Trophoblast cell (in vitro differentiated cells and primary cell): ENCODE measurements at regions not wholly inside any gene's neighbourhood (a gene's known extent, or its start where the extent isn't known, plus 50 kb on each side); places are given as distances from the start of the nearest gene placed in this dataset.

Experiments used
- DNase-seq, 2 donors: peaks; one replicate each; pipeline ENCODE4 v3.0.0-alpha.2; 2016
- H2AFZ ChIP-seq: 2 replicates; pipeline ENCODE4 v1.6.1; 2013; ENCODE audit warnings: low read length, moderate library complexity, mild to moderate bottlenecking; ENCODE audit not compliant: insufficient read depth, poor library complexity
- H2AK5ac ChIP-seq: 2 replicates; pipeline ENCODE4 v1.6.1; 2013; ENCODE audit warnings: mild to moderate bottlenecking, low read length
- H2BK120ac ChIP-seq: 2 replicates; pipeline ENCODE4 v1.6.1; 2013; ENCODE audit warnings: low read length, mild to moderate bottlenecking, moderate library complexity; ENCODE audit not compliant: insufficient read depth, poor library complexity
- H2BK12ac ChIP-seq: 2 replicates; pipeline ENCODE4 v1.6.1; 2013; ENCODE audit warnings: mild to moderate bottlenecking, low read length, moderate library complexity
- H2BK5ac ChIP-seq: 2 replicates; pipeline ENCODE4 v1.6.1; 2013; ENCODE audit warnings: low read length, low read depth, moderate library complexity, mild to moderate bottlenecking; ENCODE audit not compliant: poor library complexity
- H3K14ac ChIP-seq: 2 replicates; pipeline ENCODE4 v1.6.1; 2013; ENCODE audit warnings: mild to moderate bottlenecking, low read length
- H3K18ac ChIP-seq: 2 replicates; pipeline ENCODE4 v1.6.1; 2013; ENCODE audit warnings: mild to moderate bottlenecking, low read length
- H3K23ac ChIP-seq: 2 replicates; pipeline ENCODE4 v1.6.1; 2013; ENCODE audit warnings: low read length
- H3K27ac ChIP-seq: 2 replicates; pipeline ENCODE4 v1.5.1; 2013; ENCODE audit warnings: low read depth, mild to moderate bottlenecking, inconsistent platforms, low read length, moderate library complexity
- H3K27me3 ChIP-seq: 2 replicates; pipeline ENCODE4 v1.6.1; 2013; ENCODE audit warnings: inconsistent platforms, mild to moderate bottlenecking, low read length, moderate library complexity; ENCODE audit not compliant: insufficient read depth
- H3K36me3 ChIP-seq, 2 experiments: 1 replicate in 1 of 2; 2 replicates in 1 of 2; pipeline ENCODE4 v1.6.1; 2013; ENCODE audit warnings: low read length in 2 of 2, mild to moderate bottlenecking in 2 of 2, moderate library complexity in 1 of 2; ENCODE audit not compliant: insufficient read depth in 2 of 2, control insufficient read depth in 1 of 2
- H3K4ac ChIP-seq: 2 replicates; pipeline ENCODE4 v1.6.1; 2013; ENCODE audit warnings: low read depth, mild to moderate bottlenecking, low read length, moderate library complexity
- H3K4me1 ChIP-seq, 2 experiments: 1 replicate in 1 of 2; 2 replicates in 1 of 2; pipeline ENCODE4 v1.6.1; 2013; ENCODE audit warnings: low read length in 2 of 2, mild to moderate bottlenecking in 2 of 2, moderate library complexity in 1 of 2; ENCODE audit not compliant: insufficient read depth in 2 of 2, control insufficient read depth in 1 of 2
- H3K4me2 ChIP-seq: 2 replicates; pipeline ENCODE4 v1.6.1; 2013; ENCODE audit warnings: inconsistent platforms, mild to moderate bottlenecking, low read length, moderate library complexity
- H3K4me3 ChIP-seq: 2 replicates; pipeline ENCODE4 v1.5.1; 2013; ENCODE audit warnings: mild to moderate bottlenecking, low read depth, low read length, inconsistent platforms
- H3K79me1 ChIP-seq: one replicate; pipeline ENCODE4 v1.6.1; 2013; ENCODE audit warnings: low read length
- H3K79me2 ChIP-seq: 2 replicates; pipeline ENCODE4 v1.6.1; 2013; ENCODE audit warnings: low read length, mild to moderate bottlenecking; ENCODE audit not compliant: control insufficient read depth, insufficient read depth, poor library complexity
- H3K9ac ChIP-seq: 2 replicates; pipeline ENCODE4 v1.6.1; 2013; ENCODE audit warnings: mild to moderate bottlenecking, low read length
- H3K9me3 ChIP-seq: 2 replicates; pipeline ENCODE4 v1.6.1; 2013; ENCODE audit warnings: low read depth, mild to moderate bottlenecking, control low read depth, inconsistent platforms, low read length; ENCODE audit not compliant: insufficient read depth
- H4K12ac ChIP-seq: 2 replicates; pipeline ENCODE4 v1.6.1; 2013; ENCODE audit warnings: low read depth, mild to moderate bottlenecking, low read length, moderate library complexity
- H4K8ac ChIP-seq: 2 replicates; pipeline ENCODE4 v1.6.1; 2013; ENCODE audit warnings: low read depth, mild to moderate bottlenecking, low read length, moderate library complexity
- H4K91ac ChIP-seq: one replicate; pipeline ENCODE4 v1.6.1; 2013; ENCODE audit warnings: low read depth, mild to moderate bottlenecking, low read length, moderate library complexity
- WGBS: extraction: QIAGEN DNeasy Blood & Tissue Kit; methylation state at CpG from one replicate; pipeline ENCODE4 v1.1.7; 2013; ENCODE audit warnings: missing lambda C conversion rate; ENCODE audit not compliant: insufficient read length, insufficient coverage; ENCODE audit errors: extremely low coverage; 5-methylcytosine and 5-hydroxymethylcytosine counted together

DNA sequence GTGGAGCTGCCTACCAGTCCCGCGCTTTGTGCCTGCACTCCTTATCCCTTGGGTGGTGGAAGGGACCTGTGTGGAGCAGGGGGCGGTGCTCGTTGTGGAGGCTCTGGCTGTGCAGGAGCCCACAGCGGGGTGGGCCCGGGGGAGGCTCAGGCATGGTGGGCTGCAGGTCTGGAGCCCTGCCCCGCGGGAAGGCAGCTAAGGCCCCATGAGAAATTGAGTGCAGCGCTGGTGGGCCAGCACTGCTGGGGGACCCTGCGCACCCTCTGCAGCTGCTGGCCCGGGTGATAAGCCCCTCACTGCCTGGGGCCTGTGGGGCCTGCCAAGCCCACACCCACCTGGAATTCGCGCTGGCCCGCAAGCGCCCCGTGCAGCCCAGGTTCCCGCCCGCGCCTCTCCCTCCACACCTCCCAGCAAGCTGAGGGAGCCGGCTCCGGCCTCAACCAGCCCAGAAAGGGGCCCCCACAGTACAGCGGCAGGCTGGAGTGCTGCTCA, 859.6 kb upstream of the KCND2 start:
- H3K18ac ChIP-seq = no peak overlapping the region
- H3K27ac ChIP-seq = no peak overlapping the region
- no peak overlapping the region for H4K91ac ChIP-seq
- H2AK5ac ChIP-seq = no peak overlapping the region
- H2BK120ac ChIP-seq = no peak overlapping the region
- no peak overlapping the region for H3K4me3 ChIP-seq
- no CpG with 5 or more reads among the region's 22 CpGs for WGBS
- no peak overlapping the region for H2AFZ ChIP-seq
- no peaks in the 10 kb centered on the region for H3K79me1 ChIP-seq
- H3K14ac ChIP-seq = no peak overlapping the region
- H3K4ac ChIP-seq = no peak overlapping the region
- no peaks in the 10 kb centered on the region for H3K36me3 ChIP-seq
- H3K9me3 ChIP-seq = peaks cover 2% of the 10 kb centered on the region
- no peaks in the 10 kb centered on the region for H3K4me1 ChIP-seq
- H4K8ac ChIP-seq = no peak overlapping the region
- H3K23ac ChIP-seq = no peak overlapping the region
- H3K9ac ChIP-seq = no peak overlapping the region
- H4K12ac ChIP-seq = no peak overlapping the region
- no peaks in the 10 kb centered on the region for H3K79me2 ChIP-seq
- H2BK12ac ChIP-seq = no peak overlapping the region
- no peak overlapping the region for H3K4me2 ChIP-seq
- no peak overlapping the region for H2BK5ac ChIP-seq
- no peaks in the 10 kb centered on the region for H3K27me3 ChIP-seq
- no peak for DNase-seq

DNA sequence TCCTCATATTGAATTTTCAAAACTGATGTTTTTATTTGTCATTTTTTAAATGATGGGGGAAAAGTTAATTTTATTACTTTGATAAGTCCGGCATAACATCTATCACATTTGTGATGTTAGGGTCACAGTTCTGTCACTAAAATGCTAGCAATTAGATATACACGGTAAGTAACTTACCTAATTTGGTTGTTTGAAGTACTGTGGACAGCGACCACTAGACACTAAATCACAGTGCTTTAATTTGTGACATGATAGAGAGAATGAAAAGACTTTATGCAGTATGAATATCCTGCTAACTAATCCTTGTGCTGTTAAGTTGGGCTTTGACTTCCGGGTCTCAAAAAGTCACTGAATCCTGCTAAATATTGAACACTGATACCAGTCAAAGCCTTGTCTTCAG, 857.3 kb upstream of the KCND2 start:
- Histone ChIP-seq H3K14ac (no peak overlapping the region), H3K27ac (no peak overlapping the region), H3K23ac (no peak overlapping the region), H3K4me1 (no peaks in the 10 kb centered on the region), H2BK12ac (no peak overlapping the region), H3K79me1 (no peaks in the 10 kb centered on the region), H2AFZ (no peak overlapping the region), H3K4me2 (no peak overlapping the region), H4K8ac (no peak overlapping the region), H4K91ac (no peak overlapping the region), H3K4me3 (no peak overlapping the region), H3K4ac (no peak overlapping the region), H3K79me2 (no peaks in the 10 kb centered on the region), H3K27me3 (no peaks in the 10 kb centered on the region), H2BK5ac (no peak overlapping the region), H3K9me3 (peaks cover 2% of the 10 kb centered on the region), H2AK5ac (no peak overlapping the region), H2BK120ac (no peak overlapping the region), H3K9ac (no peak overlapping the region), H3K36me3 (no peaks in the 10 kb centered on the region), H3K18ac (no peak overlapping the region), H4K12ac (no peak overlapping the region)
- WGBS = no CpG with 5 or more reads among the region's 4 CpGs
- no peak for DNase-seq

DNA sequence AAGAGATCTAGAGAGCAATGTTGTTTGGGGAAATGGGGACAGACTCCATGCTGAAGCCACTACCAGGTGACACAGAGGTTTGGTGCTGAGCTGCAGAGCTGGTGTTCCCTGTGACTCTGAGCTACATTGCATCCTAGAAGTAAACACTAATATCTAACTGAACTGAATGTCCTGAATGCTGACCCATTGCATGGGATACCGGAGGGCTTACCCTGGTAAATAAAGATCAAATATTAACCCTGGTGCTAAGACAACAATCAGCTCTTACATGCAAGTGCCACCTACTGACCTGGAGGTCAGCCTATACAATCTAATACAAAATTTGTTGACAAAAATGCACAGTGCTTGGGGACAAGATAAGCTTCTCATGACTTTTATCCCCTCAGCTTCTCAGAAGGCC, 851.3 kb upstream of the KCND2 start:
- no peaks in the 10 kb centered on the region for H3K79me2 ChIP-seq
- H3K36me3 ChIP-seq = no peaks in the 10 kb centered on the region
- no peak overlapping the region for H4K8ac ChIP-seq
- H3K27ac ChIP-seq = no peak overlapping the region
- H3K4me1 ChIP-seq = no peaks in the 10 kb centered on the region
- no peak overlapping the region for H3K9ac ChIP-seq
- no peak overlapping the region for H3K18ac ChIP-seq
- H2AK5ac ChIP-seq = no peak overlapping the region
- no peak overlapping the region for H2BK5ac ChIP-seq
- H3K9me3 ChIP-seq = no peaks in the 10 kb centered on the region
- no peak overlapping the region for H3K4me2 ChIP-seq
- no peak overlapping the region for H2AFZ ChIP-seq
- H3K23ac ChIP-seq = no peak overlapping the region
- no peak overlapping the region for H3K4me3 ChIP-seq
- no peak overlapping the region for H4K91ac ChIP-seq
- no peak overlapping the region for H2BK120ac ChIP-seq
- no peak for DNase-seq
- no peak overlapping the region for H3K14ac ChIP-seq
- H3K27me3 ChIP-seq = no peaks in the 10 kb centered on the region
- no peak overlapping the region for H4K12ac ChIP-seq
- no peaks in the 10 kb centered on the region for H3K79me1 ChIP-seq
- H2BK12ac ChIP-seq = no peak overlapping the region
- H3K4ac ChIP-seq = no peak overlapping the region
- no CpG with 5 or more reads among the region's 1 CpG for WGBS

DNA sequence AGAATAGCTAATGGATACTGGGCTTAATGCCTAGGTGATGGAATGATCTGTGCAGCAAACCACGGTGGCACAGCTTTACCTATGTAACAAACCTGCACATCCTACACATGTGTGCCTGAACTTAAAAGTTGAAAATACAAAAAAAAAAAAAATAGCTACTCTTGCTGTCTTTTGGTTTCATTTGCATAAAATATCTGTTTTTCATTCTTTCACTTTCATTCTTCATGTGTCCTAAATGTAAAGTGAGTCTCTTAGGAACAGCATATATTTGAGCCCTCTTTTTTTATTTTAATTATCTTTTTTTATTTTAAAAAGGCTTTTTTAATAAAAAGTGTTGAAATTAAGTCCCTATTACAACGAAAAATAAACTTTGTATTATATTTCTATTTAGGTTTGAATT, 836.1 kb upstream of the KCND2 start:
- Histone ChIP-seq H2AFZ (no peak overlapping the region), H3K27ac (no peak overlapping the region), H2BK5ac (no peak overlapping the region), H3K9me3 (no peaks in the 10 kb centered on the region), H3K27me3 (no peaks in the 10 kb centered on the region), H3K79me2 (no peaks in the 10 kb centered on the region), H3K4me1 (no peaks in the 10 kb centered on the region), H2BK12ac (no peak overlapping the region), H2BK120ac (no peak overlapping the region), H3K18ac (no peak overlapping the region), H3K4me2 (no peak overlapping the region), H4K8ac (no peak overlapping the region), H3K4ac (no peak overlapping the region), H3K79me1 (no peaks in the 10 kb centered on the region), H3K23ac (no peak overlapping the region), H4K91ac (no peak overlapping the region), H3K14ac (no peak overlapping the region), H2AK5ac (no peak overlapping the region), H4K12ac (no peak overlapping the region), H3K9ac (no peak overlapping the region), H3K4me3 (no peak overlapping the region), H3K36me3 (no peaks in the 10 kb centered on the region)
- no CpG with 5 or more reads among the region's 2 CpGs for WGBS
- DNase-seq = no peak
